EH (cell line): ENCODE measurements at regions not wholly inside any gene's neighbourhood (a gene's known extent, or its start where the extent isn't known, plus 50 kb on each side); places are given as distances from the start of the nearest gene placed in this dataset.
"Not testable (repeated sequence)": the region's sequence is repeated elsewhere in the genome, so short reads cannot be mapped to it uniquely, and the experiment has no call there.

ENCODE experiments used
- DNase-seq: peaks from one replicate; pipeline ENCODE4 v3.0.0-alpha.2; 2015; ENCODE audit warnings: low read depth

DNA sequence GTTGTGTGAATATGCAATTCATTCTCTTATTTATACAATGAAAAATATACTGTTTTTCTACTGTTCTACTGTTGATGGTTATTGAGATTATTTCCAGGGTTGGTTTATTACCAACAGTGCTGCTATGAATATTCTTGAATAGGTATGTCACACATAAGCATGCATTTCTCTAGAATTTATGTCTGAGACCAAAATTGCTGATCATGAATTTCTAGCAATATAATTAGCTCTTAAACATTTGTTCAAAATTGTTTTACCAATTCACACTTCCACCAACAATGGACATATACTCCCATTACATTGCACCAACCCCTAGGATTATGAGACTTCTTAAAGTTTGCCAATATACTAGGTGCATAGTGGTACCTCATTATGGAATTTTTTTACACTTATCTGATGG, 164.1 kb upstream of the KCNQ5 start:
- no peak for DNase-seq

DNA sequence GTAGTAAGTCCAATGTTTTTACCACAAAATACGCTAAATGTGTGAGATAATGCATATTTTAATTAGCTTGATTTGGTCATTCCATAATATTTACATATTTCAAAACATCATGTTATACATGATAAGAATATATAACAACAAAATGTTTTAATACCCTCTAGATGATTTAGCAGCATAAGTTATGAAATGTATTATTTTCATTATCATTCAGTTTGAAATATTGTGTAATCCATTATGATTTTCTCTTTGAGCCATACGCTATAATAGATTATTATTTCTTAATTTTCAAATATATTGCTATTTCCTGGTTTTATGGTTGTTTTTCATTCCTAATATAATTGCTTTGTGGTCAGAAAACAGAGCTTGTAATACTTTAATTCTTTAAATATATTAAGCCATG, 163.3 kb upstream of the KCNQ5 start:
- no peak for DNase-seq

DNA sequence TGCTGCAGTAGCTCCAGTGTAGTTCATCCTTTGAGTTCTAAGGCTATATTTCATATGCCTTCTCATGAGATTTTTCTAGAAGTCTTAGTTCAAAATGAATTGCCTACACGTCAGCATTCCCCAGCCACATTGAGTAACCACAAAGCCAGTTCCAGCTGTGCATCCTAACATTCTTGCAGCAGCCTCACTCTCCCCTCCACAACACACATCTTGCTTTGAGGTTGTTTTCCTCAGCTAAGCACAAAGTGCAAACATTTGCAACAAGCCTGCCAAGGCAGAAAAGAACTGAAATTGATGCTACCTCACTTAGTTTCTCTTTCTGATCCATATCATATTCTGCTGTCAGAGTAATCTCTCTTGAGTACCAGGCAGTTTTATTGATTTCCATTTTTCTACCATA, 160.7 kb upstream of the KCNQ5 start:
- peak; percentile 33 for DNase-seq

DNA sequence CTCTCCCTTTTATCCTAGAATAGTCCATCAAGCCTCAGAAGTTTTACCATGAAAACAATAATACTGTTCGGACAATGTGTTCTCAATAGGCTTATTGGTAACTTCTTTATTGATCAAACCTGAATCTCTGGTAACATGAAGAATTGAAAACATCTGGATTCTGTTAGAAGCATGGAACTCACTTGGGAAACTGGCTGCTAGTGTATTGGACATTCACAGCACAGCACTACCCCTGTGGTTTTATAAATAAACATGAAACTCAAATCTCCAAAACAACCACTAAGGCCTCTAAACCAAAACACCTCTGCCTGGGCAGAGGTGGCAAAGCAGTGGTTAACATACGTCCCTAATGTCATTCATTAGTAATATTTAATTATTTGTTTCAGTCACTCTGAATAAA, 157.6 kb upstream of the KCNQ5 start:
- peak; percentile 7 for DNase-seq

DNA sequence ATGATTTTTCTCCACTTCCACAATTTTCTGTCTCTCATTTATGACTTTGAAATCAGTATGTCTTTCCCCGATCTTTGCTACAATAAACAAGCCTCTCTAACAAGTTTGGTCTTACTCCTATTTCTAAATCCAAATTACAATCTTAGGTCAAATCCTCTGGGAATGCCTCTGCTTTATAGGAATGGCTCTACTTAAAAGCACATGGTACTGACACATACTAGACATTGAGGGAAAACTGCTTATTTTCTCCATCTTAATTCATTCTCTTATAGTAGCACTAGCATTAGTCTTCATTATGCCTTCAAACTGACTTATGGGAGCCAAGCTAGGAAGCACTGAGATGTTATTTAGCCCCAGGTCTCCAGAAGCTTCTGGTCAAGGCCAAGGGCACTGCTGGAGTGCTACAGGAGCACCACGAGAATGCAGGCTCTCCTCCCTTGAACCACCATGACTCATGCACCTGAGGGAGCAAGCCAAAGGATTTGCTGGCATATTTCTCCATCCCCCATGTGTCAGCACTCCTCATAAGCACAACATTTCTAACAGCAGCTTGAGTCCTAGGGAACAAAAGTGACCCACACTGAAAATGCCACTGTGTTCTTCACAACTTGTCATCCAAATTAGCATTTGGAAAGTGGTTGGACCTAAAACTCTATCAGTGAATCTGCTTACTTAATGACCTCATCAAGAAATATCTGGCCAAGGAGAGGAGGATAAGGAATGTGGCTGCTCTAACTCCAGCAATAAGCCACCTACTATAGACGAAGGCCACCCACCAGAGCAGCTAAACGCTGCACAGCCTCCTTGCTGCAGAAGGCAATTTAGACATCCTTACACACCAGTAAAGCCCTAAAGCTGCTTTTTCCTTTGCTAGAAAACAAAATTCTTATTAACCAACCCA, 156.8 kb upstream of the KCNQ5 start:
- peak; percentile 69 for DNase-seq

DNA sequence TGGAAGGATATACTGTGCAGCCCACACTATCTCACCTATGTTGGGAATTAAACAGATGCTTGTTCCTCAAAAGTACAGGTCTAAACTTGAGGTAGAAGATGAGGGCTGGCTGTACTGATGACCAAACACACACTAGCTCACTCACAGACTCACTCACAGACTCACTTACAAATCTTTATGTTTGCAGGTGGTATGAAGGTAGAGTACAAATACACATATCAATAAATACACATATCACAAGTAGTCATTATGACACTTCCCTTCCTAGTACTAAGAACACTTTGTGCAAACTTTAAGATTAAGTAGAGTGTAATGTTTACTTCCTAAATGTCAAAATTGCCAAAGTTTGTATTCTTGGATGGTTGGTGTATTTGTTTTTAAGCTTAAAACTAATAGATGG, 155.4 kb upstream of the KCNQ5 start:
- DNase-seq: no peak

DNA sequence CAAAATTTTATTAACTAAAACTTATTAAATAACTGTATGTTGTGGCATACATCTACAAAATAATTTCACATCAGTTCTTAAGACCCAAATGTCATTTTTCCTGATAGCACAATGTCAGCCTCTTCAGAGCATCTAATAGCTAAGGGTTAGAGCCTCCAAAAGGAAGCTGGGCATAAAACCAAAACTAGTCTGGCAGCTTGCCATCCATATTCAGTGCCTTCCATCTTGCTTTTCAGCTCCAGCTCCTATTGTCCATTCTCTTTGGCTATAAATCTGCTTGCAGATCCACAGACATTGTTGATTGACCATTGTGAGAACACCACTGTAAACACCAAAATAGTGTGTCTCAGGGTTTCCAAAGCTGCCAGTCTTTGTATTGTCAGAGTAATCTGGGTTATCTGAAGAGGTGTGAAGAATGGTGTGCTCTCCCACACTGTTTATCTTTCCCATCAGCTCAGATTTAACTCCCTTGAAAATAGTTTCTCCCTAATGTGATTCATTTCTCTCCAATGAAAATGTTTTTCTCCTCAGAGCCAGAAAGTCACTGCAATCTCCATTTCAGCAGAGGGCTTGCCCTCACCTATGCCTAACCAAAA, 154.8 kb upstream of the KCNQ5 start:
- peak; percentile 3 for DNase-seq

DNA sequence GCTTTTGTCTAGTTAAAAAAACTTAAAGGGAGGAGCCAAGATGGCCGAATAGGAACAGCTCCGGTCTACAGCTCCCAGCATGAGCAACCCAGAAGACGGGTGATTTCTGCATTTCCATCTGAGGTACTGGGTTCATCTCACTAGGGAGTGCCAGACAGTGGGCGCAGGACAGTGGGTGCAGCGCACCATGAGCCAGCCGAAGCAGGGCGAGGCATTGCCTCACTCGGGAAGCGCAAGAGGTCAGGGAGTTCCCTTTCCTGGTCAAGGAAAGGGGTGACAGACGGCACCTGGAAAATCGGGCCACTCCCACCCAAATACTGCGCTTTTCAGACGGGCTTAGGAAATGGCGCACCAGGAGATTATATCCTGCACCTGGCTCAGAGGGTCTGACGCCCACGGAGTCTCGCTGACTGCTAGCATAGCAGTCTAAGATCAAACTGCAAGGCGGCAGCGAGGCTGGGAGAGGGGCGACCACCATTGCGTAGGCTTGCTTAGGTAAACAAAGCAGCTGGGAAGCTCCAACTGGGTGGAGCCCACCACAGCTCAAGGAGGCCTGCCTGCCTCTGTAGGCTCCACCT, 152.4 kb upstream of the KCNQ5 start:
- DNase-seq: not testable (repeated sequence)

DNA sequence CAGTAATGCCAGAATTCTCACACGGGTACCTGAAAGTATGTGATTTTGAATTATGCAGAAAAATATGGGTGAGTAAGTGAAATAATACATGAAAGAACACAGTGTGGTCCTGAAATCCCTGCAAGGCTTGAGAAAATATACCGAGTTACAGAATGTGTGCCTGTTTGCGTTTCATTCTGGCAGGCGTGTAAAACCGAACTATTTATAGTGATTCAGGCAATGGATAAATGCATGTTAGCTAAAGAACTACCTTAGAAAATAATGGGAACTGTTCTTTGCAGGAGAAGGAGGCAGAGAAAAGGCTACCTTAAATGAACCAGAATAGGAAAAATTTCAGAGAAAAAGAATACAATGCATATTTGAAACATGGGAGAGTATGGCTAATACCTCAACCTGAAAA, 145.8 kb upstream of the KCNQ5 start:
- no peak for DNase-seq

DNA sequence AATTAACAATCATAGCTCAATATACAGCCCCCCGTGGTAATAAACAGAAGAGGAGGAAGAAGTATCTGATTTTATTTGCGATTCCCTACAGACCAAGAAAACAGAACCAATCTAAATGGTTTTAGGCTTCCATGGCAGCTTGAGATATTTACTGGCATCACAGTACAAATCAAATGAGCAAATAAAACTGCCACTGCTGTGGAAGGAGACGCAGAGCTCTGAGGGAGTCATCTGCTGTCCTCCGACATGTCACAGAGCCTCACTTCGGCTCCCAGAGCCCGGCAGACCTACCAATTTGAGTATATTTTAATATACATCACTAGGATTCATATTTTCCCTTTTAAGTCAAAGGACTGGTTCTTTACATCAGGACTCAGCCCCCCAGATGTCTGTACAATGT, 145.2 kb upstream of the KCNQ5 start:
- DNase-seq: no peak

DNA sequence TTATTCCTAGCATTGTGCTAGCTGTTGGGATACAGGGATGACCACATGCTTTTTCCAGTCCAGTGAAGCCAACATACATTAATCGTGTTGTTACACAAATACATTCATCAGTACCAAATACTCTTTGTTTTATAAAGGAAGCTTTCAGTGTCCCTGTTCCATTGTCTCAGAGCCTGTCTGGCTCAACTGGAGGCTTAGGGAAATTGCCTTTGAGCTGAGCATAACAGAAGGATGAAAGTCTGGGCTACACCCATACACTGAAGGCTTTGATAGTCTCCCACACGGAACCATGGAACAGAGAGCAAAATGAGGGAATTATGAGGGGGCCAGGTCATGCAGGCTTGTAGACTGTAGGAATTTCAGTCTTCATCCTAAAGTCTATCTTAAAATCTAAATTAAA, 126.4 kb upstream of the KCNQ5 start:
- no peak for DNase-seq

DNA sequence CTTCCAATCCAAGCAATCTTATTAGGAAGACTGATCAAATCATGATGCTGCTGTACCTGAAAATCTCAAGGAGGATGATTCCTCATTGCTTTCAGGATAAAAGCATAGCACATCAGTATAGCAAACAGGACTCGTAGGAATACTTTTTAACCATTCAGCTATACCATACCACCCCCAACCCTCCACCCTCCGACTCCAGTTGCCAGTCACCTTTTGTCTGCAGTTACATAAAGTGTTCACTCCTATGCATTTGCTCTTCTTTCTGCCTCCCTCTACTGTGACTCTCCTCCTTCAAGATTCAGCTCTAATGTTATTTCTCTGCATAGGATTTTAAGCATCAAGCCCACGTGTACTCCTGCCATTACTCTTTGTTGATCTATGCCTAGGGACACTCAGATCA, 124.7 kb upstream of the KCNQ5 start:
- DNase-seq: no peak

DNA sequence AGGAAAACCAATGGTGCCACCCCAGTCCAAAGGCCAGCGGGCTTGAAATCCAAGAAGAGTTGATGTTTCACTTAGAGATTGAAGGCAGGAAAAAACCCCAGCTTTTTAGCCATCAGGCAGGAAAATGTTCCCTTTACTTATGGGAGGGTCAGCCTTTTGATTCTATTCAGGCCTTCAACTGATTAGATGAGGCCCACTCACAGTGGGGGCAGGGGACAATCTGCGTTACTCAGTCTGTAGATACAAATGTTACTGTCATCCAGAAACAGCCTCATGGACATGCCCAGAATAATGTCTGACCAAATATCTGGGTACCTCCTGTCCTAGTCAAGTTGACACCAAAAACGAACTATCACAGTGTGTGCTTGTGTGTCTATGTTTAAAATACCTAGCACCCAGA, 121.2 kb upstream of the KCNQ5 start:
- no peak for DNase-seq

DNA sequence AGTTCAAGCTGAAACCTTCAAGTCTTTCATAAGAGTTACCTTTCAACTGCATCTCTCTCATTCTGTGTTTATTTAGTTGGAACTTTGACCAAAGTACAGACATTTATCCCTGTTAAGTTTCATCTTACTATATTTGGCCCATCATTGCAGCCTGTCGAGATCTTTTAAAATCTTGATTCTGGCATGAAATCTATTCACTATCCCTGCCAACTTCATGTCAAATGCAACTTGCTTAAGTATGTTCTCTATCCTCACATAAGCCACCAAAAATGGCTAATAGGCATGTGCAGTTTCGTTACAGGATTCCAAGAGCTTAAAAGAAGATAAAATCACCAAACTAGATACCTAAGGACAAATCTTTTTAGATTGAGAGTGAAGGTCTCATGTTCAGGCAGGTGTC, 117.5 kb upstream of the KCNQ5 start:
- DNase-seq: no peak

DNA sequence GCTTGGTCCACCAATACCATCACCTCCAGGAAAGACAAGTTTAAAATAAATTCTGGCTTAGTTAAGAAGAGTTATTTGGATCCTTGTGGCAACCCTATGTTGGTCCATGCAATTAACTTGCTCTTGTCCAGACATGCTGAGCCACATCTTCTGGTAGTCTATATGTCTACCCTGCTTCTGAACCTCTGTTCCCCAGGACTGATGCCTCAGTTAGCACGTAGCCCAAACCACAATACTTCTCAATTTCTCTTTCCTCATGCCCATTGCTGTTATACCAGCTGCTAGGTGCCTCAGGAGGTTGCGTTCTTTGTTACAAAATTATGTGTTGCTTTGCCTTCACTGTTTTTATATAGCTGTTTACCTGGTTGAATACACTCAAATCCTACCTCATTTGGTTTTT, 116.4 kb upstream of the KCNQ5 start:
- no peak for DNase-seq

DNA sequence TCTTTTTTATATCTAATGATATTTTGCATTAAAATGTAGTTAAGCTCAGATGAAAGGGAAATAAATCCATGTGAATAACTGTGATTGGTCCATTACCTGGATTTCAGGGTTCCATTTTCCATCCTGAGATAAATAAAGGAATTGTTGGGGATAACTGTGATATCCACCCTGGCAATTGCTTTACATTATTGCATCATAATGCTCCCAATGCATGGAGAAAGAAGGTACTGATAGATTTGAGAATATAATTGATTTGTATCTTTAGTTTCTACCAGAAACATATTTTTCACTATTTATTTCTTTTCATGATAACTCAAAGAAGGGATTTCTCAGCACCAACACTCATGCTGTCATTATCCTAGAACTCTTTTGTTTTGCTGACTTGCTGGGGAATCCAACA, 102.0 kb upstream of the KCNQ5 start:
- DNase-seq: no peak

DNA sequence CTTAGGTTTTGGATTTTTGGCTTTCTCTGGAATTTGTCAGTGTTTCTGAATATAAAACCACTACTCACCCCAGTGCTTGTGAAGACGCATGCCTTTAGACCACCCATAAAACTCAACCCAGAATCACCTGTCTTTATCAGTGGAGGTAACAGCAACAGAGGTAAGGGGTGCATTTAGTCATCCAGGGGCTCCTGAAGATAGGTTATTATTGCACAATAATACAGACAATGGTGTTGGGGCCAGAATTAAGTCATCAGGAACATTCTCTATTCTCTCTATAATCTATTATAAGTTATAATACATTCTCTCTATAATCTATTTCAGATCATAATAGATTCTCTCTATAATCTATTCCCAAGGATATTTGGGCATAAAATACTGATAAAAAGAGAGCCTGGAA, 100.2 kb upstream of the KCNQ5 start:
- DNase-seq: no peak

DNA sequence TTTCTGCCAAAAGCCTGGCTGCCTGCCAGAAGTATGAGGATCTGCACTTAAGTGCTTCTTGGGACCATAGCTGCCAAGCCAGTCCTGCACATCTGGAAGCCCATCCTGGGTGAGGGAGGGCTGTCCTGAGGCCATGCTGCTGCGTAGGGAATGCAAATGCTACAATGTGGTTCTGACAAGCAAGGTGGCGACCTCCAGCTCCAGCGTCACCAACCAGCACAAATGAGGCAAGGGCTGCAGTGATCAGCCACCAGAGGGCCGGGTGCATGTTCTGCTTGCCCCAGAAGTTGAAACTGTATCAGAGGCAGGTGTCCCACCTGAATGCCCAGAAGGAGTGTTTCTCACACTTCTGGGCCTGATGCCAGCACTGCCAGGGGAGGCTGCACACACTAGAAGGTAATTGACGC, 99.1 kb upstream of the KCNQ5 start:
- no peak for DNase-seq

DNA sequence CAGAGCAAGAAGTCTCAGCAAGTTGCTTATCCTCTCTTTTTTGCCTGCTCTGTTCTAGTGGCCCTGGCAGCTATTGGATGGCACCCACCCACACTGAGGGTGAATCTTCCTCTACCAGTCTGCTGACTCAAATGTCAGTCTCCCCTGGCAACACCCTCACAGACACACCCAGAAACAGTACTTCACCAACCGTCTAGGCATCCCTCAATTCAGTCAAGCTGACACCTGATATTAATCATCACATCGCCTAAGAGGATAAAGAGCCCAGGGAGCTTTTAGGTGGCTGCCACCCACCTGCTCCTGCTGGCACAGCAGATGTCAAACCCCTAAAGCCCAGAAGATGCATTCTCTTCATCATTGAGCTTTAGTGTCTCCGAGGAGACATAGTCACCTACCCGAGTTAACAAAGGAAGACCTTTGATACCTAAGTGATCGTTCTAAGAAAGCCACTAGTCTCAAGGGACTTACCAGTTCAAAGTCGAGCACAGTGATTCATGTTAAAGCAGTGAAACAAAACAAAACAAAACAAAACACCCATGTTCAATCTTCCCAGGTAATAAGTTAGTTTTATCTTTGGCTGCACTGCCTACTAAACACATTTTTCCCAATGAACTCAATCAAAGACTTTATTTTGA, 97.7 kb upstream of the KCNQ5 start:
- DNase-seq: no peak

DNA sequence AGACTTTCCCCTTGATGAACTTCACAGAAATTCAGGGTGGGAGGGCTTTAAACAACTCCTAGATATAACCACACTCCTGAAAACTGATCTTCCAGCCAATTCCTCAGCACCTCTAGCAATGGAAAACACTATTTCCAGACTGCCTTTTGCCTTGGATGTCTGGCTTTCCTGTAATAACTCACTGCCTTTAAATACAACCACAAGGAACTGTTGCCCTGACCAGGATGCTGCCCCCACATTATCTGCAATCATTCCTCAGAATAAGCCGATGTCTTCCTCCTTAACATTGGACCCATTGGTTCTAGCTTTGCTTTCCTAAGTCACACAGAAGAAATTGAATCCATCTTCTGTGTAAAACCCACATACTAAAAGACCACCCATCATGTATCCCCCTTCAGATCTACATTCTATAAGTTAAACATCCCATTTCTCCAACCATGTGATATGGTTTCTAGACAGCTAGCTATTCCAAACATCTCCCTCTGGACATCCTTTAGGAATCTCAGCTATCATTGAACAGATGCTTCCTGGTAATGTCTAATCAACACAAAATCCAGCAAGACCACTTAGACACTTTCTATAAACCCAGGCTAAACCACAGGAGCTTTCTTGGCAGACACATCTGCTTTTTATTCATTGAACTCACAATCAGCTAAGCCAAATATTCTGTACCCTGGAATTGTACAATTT, 95.9 kb upstream of the KCNQ5 start:
- peak; percentile 59 for DNase-seq

DNA sequence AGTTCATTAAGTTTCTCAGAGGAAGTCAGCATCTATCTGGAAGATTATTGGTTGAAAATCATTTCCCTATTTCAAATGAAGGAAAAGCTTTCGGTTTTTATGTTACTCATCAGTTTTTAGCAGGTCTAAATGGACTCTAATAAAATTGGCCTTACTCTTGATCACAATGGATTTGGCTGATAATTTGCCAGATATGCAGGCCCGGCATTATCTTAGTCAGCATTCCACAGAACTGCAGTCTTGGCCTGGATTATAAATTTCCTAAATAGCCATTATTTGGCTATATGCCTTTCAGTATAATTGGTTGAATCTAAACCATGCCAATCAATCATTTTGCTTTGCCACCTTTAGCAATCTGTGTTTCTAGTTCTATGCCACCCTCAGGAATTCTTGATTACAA, 91.7 kb upstream of the KCNQ5 start:
- DNase-seq: peak; percentile 6

DNA sequence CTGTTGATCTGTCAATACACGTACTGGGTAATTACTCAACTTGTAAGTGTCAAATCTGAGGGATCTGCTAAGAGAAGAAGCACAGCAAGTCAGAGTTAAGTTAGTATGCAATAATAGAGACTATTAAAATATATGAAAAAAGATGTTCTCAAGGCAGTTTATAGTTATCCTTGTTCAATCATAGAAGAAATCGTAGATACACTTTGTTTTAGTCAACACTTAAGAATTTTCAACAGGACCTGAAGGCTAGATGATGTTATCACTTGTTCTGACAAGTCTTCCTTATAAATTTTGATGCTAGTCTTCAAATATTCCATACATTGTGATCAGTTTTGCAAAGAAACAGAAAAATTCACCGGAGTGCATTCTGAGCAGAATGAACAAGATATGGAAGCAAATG, 91.1 kb upstream of the KCNQ5 start:
- no peak for DNase-seq
